ENCODE measurements at regions not wholly inside any gene's neighbourhood (a gene's known extent, or its start where the extent isn't known, plus 50 kb on each side); places are given as distances from the start of the nearest gene placed in this dataset.

GRCh38 chr5:135208555-135208902, 174.5 kb upstream of the PITX1 start:
- TF ChIP-seq CTCF (IDR thresholded peaks at IDR 0.05): no peak
- TF ChIP-seq POLR2A (IDR thresholded peaks at IDR 0.05): no peak

Data from lower leg skin (tissue), 3 donors.